ENCODE measurements at regions not wholly inside any gene's neighbourhood (a gene's known extent, or its start where the extent isn't known, plus 50 kb on each side); places are given as distances from the start of the nearest gene placed in this dataset.
"Not testable (repeated sequence)": the region's sequence is repeated elsewhere in the genome, so short reads cannot be mapped to it uniquely, and the experiment has no call there.

DNA sequence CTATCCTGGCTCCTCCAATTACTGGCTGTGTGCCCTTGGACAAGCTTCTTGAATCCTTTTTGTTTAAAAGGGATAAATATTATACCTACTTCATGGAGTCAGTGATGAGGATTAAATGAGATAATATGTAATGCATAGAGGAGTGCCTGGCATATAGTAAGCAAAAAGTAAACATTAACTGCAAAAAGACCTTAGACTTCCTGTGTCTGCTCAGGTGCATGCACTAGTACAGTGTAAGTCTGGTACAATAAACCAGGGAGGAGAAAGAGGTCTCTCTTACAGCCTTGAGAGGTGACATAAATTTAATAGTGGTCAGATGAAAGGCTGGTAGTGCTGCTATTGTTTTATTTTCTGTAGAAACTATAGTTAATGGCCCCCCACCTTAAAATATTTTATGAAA is 305.2 kb upstream of the MIS18BP1 start:
- DNase-seq (ENCODE audit: low spot score) = no peak
- TF ChIP-seq, protein P1, sequence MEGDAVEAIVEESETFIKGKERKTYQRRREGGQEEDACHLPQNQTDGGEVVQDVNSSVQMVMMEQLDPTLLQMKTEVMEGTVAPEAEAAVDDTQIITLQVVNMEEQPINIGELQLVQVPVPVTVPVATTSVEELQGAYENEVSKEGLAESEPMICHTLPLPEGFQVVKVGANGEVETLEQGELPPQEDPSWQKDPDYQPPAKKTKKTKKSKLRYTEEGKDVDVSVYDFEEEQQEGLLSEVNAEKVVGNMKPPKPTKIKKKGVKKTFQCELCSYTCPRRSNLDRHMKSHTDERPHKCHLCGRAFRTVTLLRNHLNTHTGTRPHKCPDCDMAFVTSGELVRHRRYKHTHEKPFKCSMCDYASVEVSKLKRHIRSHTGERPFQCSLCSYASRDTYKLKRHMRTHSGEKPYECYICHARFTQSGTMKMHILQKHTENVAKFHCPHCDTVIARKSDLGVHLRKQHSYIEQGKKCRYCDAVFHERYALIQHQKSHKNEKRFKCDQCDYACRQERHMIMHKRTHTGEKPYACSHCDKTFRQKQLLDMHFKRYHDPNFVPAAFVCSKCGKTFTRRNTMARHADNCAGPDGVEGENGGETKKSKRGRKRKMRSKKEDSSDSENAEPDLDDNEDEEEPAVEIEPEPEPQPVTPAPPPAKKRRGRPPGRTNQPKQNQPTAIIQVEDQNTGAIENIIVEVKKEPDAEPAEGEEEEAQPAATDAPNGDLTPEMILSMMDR (IDR thresholded peaks at IDR 0.05; ENCODE audit: extremely low read depth, insufficient read depth, missing control alignments) = no peak
- in situ Hi-C loops (cut with MboI; ENCODE audit: low pct_unique_long_range_greater_than_20kb, low sequenced_read_pairs, unreplicated experiment) = no loop called here

DNA sequence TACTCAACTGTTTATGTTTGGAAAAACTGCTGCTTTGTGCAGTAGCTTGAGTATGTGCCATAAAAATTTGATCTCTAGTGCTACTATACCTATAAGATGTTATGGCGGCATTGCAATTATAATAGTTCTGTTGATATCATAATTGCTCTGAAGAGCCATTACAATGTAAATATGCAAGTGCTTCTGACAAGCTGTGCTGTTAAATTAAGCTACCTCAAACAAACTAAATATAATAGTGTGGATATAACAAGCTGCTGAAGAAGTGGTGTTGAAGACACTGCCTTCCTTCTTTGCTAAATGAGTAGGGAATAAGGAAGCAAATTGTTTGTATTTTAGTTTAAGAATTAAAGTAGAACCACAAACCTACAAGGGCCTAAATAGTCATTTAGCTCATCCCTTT is 301.0 kb upstream of the MIS18BP1 start:
- no peak for DNase-seq (ENCODE audit: low spot score)
- in situ Hi-C loops (cut with MboI; ENCODE audit: low pct_unique_long_range_greater_than_20kb, low sequenced_read_pairs, unreplicated experiment) = no loop called here
- TF ChIP-seq, protein P1 (IDR thresholded peaks at IDR 0.05; ENCODE audit: extremely low read depth, insufficient read depth, missing control alignments) = no peak

DNA sequence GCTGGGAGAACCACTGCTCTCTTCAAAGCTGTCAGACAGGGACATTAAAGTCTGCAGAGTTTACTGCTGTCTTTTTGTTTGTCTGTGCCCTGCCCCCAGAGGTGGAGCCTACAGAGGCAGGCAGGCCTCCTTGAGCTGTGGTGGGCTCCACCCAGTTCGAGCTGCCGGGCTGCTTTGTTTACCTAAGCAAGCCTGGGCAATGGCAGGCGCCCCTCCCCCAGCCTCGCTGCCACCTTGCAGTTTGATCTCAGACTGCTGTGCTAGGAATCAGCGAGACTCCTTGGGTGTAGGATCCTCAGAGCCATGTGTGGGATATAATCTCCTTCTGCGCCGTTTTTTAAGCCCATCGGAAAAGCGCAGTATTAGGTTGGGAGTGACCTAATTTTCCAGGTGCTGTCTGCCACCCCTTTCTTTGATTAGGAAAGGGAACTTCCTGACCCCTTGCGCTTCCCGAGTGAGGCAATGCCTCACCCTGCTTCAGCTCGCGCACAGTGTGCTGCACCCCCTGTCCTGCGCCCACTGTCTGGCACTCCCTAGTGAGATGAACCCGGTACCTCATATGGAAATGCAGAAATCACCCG is 298.3 kb upstream of the MIS18BP1 start:
- DNase-seq (ENCODE audit: low spot score); in situ Hi-C loops (cut with MboI; ENCODE audit: low pct_unique_long_range_greater_than_20kb, low sequenced_read_pairs, unreplicated experiment): not testable (repeated sequence)

DNA sequence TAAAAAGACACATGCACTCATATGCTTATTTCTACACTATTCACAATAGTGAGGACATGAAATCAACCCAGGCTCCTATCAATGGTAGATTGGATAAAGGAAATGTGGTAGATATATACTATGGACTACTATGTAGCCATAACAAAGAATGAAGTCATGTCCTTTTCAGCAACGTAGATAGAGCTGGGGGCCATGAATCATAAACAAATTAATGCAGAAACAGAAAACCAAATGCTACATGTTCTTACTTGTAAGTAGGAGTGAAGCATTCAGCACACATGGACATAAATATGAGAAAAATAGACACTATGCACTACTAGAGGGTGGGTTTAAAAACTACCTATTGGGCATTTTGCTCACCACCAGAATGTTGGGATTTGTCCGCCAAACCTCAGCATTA is 278.0 kb upstream of the MIS18BP1 start:
- TF ChIP-seq, protein P1 (IDR thresholded peaks at IDR 0.05; ENCODE audit: extremely low read depth, insufficient read depth, missing control alignments) = no peak
- in situ Hi-C loops (cut with MboI; ENCODE audit: low pct_unique_long_range_greater_than_20kb, low sequenced_read_pairs, unreplicated experiment) = no loop called here
- no peak for DNase-seq (ENCODE audit: low spot score)

DNA sequence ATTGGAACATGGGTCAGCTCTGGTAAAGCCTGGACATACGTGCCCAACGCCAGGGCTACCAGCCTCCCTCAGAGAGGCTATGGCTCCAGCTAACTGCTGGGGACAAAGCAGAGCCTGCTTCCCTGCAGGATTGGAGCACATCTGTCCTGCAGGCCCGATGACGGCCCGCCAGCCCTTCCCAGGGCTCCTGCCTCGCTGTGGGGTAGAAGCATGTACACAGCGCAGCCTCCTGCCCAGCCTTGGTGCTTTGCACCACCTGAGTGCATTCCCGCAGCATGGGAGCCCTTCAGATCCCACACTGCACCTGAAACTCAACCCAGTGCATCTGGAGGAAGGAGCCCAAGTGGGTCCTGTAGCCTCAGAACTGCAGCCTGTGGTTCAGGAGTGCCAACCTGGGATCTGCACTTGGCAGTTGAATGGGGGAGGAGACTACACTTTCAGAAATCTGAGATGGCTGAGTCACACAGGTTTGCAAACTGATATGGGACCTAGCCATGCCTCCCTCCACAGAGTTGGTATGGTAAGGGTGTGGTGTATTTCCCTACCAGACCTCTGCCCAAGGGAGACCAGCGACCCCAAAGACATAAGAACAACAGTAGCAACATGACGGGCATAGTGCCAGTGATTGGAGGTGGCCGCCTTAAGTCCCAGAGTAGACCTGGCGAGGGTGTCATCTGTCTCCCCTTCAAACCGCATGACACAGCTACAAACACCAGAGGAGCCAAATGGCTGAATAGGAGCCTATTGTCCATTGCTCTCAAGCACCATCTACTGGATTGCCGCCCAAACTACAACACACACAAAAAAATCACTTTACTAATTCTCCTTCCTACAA is 273.9 kb upstream of the MIS18BP1 start:
- TF ChIP-seq, protein P1 (IDR thresholded peaks at IDR 0.05; ENCODE audit: extremely low read depth, insufficient read depth, missing control alignments) = peak; percentile 61
- in situ Hi-C loops (cut with MboI; ENCODE audit: low pct_unique_long_range_greater_than_20kb, low sequenced_read_pairs, unreplicated experiment) = no loop called here
- peak; percentile 56 for DNase-seq (ENCODE audit: low spot score)

DNA sequence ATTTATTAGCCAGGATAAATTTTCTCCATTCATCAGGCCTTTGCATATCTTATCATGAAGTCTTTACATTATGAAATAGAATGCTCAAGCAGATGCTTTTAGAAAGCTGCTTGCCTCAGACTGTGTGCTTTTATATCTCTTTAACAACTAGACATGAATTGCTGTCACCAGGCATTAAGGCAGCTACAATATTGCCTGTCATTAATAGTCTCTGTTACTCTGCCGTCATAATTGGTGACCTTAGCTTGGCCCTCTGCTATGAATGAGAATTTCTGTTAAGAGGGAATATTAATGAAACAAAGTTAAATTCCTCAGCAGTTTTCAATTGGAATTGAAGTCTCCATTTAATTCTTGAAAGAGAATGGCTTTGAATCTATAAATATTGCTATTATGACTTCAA is 266.8 kb upstream of the MIS18BP1 start:
- TF ChIP-seq, protein P1 (IDR thresholded peaks at IDR 0.05; ENCODE audit: extremely low read depth, insufficient read depth, missing control alignments) = no peak
- in situ Hi-C loops (cut with MboI; ENCODE audit: low pct_unique_long_range_greater_than_20kb, low sequenced_read_pairs, unreplicated experiment) = no loop called here
- no peak for DNase-seq (ENCODE audit: low spot score)

DNA sequence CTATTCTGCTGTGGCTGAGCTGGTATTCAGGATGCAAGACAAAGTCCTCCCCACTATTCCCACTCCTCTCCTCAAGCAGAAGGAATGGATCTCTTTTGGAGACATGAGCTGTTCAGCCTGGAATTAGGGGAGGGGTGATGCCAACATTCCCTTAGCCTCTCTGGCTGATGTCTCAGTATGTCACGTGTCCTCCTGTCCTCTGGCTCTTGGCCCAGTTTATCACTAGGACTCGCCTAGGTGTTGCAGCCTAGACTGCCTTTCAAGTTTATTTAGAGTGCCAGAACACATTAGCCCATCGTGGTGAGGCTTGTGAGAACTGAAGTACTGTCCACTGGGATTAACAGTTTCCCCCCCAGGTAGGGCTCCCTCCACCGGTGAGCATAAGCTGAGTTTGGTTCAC is 239.9 kb upstream of the MIS18BP1 start:
- in situ Hi-C loops (cut with MboI; ENCODE audit: low pct_unique_long_range_greater_than_20kb, low sequenced_read_pairs, unreplicated experiment) = no loop called here
- TF ChIP-seq, protein P1 (IDR thresholded peaks at IDR 0.05; ENCODE audit: extremely low read depth, insufficient read depth, missing control alignments) = no peak
- no peak for DNase-seq (ENCODE audit: low spot score)
